Gastrocnemius medialis (tissue), 4 donors: ENCODE measurements at regions not wholly inside any gene's neighbourhood (a gene's known extent, or its start where the extent isn't known, plus 50 kb on each side); places are given as distances from the start of the nearest gene placed in this dataset.

Experiments used
- ATAC-seq, 2 donors: fragments of 150-250 bp; one replicate each; pipeline ENCODE4 v1.9.1; 2016
- DNase-seq, 2 donors: peaks; one replicate each; pipeline ENCODE4 v3.0.0-alpha.2; 2019
- H3K27ac ChIP-seq, 4 donors: fragments of 200-600 bp; sonication (generic); 1 replicate in 1 of 4; 2 replicates in 3 of 4; pipeline ENCODE4 v1.5.1; 2016 to 2018; ENCODE audit warnings: mild to moderate bottlenecking in 2 of 4, moderate library complexity in 1 of 4
- H3K27me3 ChIP-seq, 3 donors: fragments of 200-600 bp; sonication (generic) in 2 of 3; 1 replicate in 1 of 3; 2 replicates in 2 of 3; pipeline versions ENCODE4 v1.5.1 to v1.6.0; 2016 to 2019; ENCODE audit warnings: mild to moderate bottlenecking in 1 of 3, moderate library complexity in 1 of 3
- H3K36me3 ChIP-seq, 2 donors: fragments of 200-600 bp; sonication (generic) in 1 of 2; one replicate each; pipeline ENCODE4 v1.5.1; 2017 to 2018
- H3K4me1 ChIP-seq, 2 donors: fragments of 200-600 bp; sonication (generic) in 1 of 2; one replicate each; pipeline ENCODE4 v1.5.1; 2016 to 2017; ENCODE audit warnings: mild to moderate bottlenecking in 2 of 2
- H3K4me3 ChIP-seq, 4 donors: fragments of 200-600 bp; sonication (generic) in 3 of 4; 1 replicate in 1 of 4; 2 replicates in 3 of 4; pipeline ENCODE4 v1.5.1; 2016 to 2019; ENCODE audit warnings: mild to moderate bottlenecking in 2 of 4
- H3K9me3 ChIP-seq, 3 donors: fragments of 200-600 bp; sonication (generic) in 2 of 3; 1 replicate in 1 of 3; 2 replicates in 2 of 3; pipeline ENCODE4 v1.5.1; 2016 to 2019
- POLR2A ChIP-seq, 2 donors: fragments of 450-650 bp; IDR thresholded peaks; one replicate each; pipeline ENCODE4 v1.6.1; 2017; ENCODE audit warnings: antibody characterized with exemption in 2 of 2, mild to moderate bottlenecking in 2 of 2, moderate library complexity in 2 of 2
- in situ Hi-C, 4 donors: fragments of 200-750 bp; cut with MboI; loops; one replicate each; pipeline versions ENCODE4 v1.15.0 to v1.8.0; 2017; ENCODE audit warnings: low sequenced_read_pairs in 4 of 4
- intact Hi-C: fragments of 100-400 bp; cut with DNase I; formaldehyde crosslinking; loops from one replicate; pipeline ENCODE4 v1.15.1; 2023; ENCODE audit warnings: low total_unique reads
- TF ChIP-seq, protein P1 (sequence below), 5 experiments: fragments of 450-650 bp in 3 of 5; fragments of 200-600 bp in 2 of 5; sonication (generic) in 2 of 5; IDR thresholded peaks in 4 of 5; conservative IDR thresholded peaks in 1 of 5; 1 replicate in 4 of 5; 2 replicates in 1 of 5; pipeline ENCODE4 v1.5.1; 2016 to 2019; ENCODE audit warnings: antibody characterized with exemption in 5 of 5, mild to moderate bottlenecking in 3 of 5, moderate library complexity in 3 of 5

GRCh38 chr15:25535866-25536265 is 97.0 kb upstream of the UBE3A start:
- DNase-seq = no peak
- H3K4me1 ChIP-seq = no peaks in the 10 kb centered on the region
- intact Hi-C loops (no loop called here), in situ Hi-C loops (no loop called here)
- ATAC-seq = no peak
- no peak overlapping the region for H3K4me3 ChIP-seq
- H3K9me3 ChIP-seq = no peaks in the 10 kb centered on the region
- no peaks in the 10 kb centered on the region for H3K27me3 ChIP-seq
- no peak overlapping the region for H3K27ac ChIP-seq
- TF ChIP-seq, protein P1, sequence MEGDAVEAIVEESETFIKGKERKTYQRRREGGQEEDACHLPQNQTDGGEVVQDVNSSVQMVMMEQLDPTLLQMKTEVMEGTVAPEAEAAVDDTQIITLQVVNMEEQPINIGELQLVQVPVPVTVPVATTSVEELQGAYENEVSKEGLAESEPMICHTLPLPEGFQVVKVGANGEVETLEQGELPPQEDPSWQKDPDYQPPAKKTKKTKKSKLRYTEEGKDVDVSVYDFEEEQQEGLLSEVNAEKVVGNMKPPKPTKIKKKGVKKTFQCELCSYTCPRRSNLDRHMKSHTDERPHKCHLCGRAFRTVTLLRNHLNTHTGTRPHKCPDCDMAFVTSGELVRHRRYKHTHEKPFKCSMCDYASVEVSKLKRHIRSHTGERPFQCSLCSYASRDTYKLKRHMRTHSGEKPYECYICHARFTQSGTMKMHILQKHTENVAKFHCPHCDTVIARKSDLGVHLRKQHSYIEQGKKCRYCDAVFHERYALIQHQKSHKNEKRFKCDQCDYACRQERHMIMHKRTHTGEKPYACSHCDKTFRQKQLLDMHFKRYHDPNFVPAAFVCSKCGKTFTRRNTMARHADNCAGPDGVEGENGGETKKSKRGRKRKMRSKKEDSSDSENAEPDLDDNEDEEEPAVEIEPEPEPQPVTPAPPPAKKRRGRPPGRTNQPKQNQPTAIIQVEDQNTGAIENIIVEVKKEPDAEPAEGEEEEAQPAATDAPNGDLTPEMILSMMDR (IDR thresholded peaks at IDR 0.05 in 4 of 5, conservative IDR thresholded peaks at IDR 0.05 in 1 of 5) = no peak
- H3K36me3 ChIP-seq = no peaks in the 10 kb centered on the region

DNA sequence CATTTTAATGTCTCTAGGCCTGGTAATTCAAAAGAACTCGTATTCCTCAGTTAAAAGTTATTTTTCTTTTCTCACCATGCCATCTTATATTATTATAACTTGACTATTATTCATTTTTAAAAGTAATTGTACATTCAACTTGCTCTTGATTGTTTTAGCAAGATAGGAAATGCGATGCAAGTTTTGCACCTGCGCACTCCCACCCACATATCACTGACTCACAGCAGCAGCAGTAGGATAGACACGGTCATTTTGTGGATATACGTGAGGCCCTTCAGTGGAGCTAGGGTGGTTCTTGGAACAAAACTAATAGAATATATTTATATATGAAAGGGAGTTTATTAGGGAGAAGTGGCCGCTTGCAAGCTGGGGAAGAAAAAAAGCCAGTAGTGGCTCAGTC is 95.5 kb upstream of the UBE3A start:
- no peak overlapping the region for H3K27ac ChIP-seq
- no peaks in the 10 kb centered on the region for H3K4me1 ChIP-seq
- intact Hi-C loops = no loop called here
- H3K36me3 ChIP-seq = no peaks in the 10 kb centered on the region
- no peaks in the 10 kb centered on the region for H3K27me3 ChIP-seq
- in situ Hi-C loops = no loop called here
- ATAC-seq (no peak), DNase-seq (no peak)
- H3K9me3 ChIP-seq = no peaks in the 10 kb centered on the region
- TF ChIP-seq, protein P1 (IDR thresholded peaks at IDR 0.05 in 4 of 5, conservative IDR thresholded peaks at IDR 0.05 in 1 of 5) = no peak
- TF ChIP-seq POLR2A (IDR thresholded peaks at IDR 0.05) = no peak
- no peak overlapping the region for H3K4me3 ChIP-seq

- ATAC-seq = no peak
- Histone ChIP-seq H3K27ac (no peak overlapping the region), H3K4me1 (no peaks in the 10 kb centered on the region), H3K9me3 (no peaks in the 10 kb centered on the region), H3K27me3 (no peaks in the 10 kb centered on the region), H3K4me3 (no peak overlapping the region), H3K36me3 (no peaks in the 10 kb centered on the region)
- no peak for DNase-seq
- intact Hi-C loops (no loop called here), in situ Hi-C loops (no loop called here)
- TF ChIP-seq, protein P1 (IDR thresholded peaks at IDR 0.05 in 4 of 5, conservative IDR thresholded peaks at IDR 0.05 in 1 of 5) = no peak
- no peak for TF ChIP-seq POLR2A (IDR thresholded peaks at IDR 0.05)
These were observed 93.7 kb upstream of the UBE3A start for GRCh38 chr15:25532269-25533140.

- no peak overlapping the region for H3K4me3 ChIP-seq
- H3K27ac ChIP-seq = no peak overlapping the region
- TF ChIP-seq, protein P1 (IDR thresholded peaks at IDR 0.05 in 4 of 5, conservative IDR thresholded peaks at IDR 0.05 in 1 of 5) = no peak
- no peak for TF ChIP-seq POLR2A (IDR thresholded peaks at IDR 0.05)
- H3K9me3 ChIP-seq = no peaks in the 10 kb centered on the region
- H3K27me3 ChIP-seq = no peaks in the 10 kb centered on the region
- no peaks in the 10 kb centered on the region for H3K4me1 ChIP-seq
- intact Hi-C loops = no loop called here
- no peak for DNase-seq
- in situ Hi-C loops = loop anchor here in 1 of 4 donors (10.0 kb wide), 1 partner anchor 55 kb away; no protein-coding TSS in a partner anchor
- ATAC-seq = no peak
- H3K36me3 ChIP-seq = no peaks in the 10 kb centered on the region
These were observed 91.0 kb upstream of the UBE3A start for GRCh38 chr15:25529774-25530173.
